ENCODE measurements at regions not wholly inside any gene's neighbourhood (a gene's known extent, or its start where the extent isn't known, plus 50 kb on each side); places are given as distances from the start of the nearest gene placed in this dataset.

GRCh38 chr11:95611827-95612226 is 177.8 kb downstream of the FAM76B start:
- TF ChIP-seq, protein P1, sequence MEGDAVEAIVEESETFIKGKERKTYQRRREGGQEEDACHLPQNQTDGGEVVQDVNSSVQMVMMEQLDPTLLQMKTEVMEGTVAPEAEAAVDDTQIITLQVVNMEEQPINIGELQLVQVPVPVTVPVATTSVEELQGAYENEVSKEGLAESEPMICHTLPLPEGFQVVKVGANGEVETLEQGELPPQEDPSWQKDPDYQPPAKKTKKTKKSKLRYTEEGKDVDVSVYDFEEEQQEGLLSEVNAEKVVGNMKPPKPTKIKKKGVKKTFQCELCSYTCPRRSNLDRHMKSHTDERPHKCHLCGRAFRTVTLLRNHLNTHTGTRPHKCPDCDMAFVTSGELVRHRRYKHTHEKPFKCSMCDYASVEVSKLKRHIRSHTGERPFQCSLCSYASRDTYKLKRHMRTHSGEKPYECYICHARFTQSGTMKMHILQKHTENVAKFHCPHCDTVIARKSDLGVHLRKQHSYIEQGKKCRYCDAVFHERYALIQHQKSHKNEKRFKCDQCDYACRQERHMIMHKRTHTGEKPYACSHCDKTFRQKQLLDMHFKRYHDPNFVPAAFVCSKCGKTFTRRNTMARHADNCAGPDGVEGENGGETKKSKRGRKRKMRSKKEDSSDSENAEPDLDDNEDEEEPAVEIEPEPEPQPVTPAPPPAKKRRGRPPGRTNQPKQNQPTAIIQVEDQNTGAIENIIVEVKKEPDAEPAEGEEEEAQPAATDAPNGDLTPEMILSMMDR (IDR thresholded peaks at IDR 0.05): no peak
- no peak for TF ChIP-seq POLR2A (IDR thresholded peaks at IDR 0.05)

Measured in esophagus squamous epithelium (tissue), 4 donors.